Left forelimb (tissue), 1 donor: ENCODE measurements at regions not wholly inside any gene's neighbourhood (a gene's known extent, or its start where the extent isn't known, plus 50 kb on each side); places are given as distances from the start of the nearest gene placed in this dataset.
"Not testable (repeated sequence)": the region's sequence is repeated elsewhere in the genome, so short reads cannot be mapped to it uniquely, and the experiment has no call there.

Source experiments
- DNase-seq: peaks from one replicate; pipeline ENCODE4 v3.0.0-alpha.2; 2018; ENCODE audit warnings: low spot score

- no peak for DNase-seq
These were observed 1354.6 kb upstream of the NRXN1 start for GRCh38 chr2:52386433-52387030.

DNA sequence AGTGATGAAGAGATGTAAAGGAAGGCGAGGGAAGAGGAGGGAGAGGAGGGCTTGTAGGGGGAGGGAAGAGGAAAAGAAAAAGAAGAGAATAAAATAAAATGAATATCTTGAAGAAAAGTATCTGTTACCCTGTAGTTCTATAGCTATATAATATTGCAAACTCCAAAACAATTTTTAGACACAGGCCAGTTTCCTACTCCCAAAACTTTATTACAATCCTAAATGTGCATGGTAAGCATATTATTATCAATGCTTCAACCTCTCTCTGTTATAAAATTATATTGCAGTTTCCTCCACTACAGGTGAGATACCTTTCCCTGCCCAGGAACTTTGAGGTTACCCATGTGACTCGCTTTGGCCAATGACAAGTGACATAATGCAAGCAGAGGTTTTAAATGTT is 1351.6 kb upstream of the NRXN1 start:
- no peak for DNase-seq

DNA sequence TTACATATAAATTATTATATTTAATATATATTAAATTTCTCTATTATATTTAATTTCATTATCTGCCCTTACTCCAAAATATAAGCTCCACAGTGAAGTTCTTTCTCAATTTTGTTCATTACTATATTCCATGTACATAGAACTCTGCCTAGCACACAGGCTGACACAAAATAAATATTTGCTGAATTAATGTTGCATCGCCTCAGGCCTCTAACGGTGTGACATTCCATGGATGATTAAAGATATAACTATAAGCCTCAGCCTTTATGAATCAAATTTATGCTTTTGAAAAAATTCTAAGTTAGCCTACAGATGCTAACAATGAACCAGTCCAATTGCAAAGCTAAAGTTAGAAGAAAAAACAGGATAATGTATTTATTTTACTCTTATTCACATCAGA is 1337.2 kb upstream of the NRXN1 start:
- DNase-seq, result no peak

DNA sequence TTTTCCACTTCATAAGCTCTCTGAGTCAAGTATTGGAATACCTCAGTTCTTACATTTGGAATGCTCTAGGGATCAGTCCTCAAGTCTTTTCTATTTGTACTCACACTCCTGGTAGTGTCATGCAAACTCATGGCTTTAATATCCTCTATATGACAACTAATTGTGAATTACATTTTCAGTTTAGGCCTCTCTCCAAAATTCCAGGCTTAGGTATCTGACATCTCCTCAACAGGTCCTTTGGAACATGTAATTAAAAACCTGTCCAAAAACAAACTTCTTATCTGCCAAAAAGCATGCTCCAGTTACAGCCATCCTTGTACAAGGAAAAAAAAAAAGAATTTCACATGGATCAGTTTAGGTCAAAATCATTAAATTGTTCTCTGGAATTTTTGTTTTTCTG is 1336.2 kb upstream of the NRXN1 start:
- no peak for DNase-seq

DNA sequence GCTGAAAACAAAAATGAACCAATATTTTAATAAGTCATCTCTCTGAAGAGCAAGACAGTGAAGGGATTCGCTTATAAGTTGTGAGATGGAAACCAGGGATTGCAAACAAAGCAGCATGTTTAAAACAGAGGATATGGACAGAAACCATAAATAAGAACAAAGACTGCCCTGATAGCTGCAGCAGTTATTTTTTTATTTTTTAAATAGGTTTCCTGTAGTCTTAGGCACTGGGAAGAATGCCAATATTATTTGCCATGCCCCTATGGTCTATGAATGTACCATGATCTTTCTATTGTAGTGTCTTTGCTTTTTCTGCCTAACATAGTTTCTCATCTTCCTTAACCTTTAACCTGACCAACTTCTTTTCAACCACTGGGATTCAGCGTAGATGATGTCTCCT is 1334.0 kb upstream of the NRXN1 start:
- no peak for DNase-seq

GRCh38 chr2:52356556-52356955 is 1324.6 kb upstream of the NRXN1 start:
- no peak for DNase-seq

DNA sequence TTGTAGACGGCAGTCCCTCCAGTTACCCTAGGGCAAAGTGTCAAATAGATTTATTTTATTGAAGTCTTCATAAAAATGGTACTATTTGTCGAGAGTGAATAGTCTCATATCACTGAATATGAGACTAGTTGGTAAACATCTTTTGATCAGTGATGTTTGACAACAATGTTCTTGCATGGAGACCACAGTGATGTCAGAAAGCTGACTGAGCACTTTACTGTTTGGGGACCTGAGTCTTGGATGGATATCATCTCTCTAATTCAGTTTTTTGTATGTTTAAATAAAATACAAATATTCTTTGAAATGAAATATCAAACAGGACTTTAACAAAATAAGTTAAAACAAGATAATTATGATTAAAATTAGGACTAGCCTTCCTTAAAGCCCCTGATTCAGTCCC is 1315.4 kb upstream of the NRXN1 start:
- DNase-seq, result no peak

GRCh38 chr2:52345676-52346075 is 1313.7 kb upstream of the NRXN1 start:
- no peak for DNase-seq

GRCh38 chr2:52345082-52345481 is 1313.2 kb upstream of the NRXN1 start:
- no peak for DNase-seq

DNA sequence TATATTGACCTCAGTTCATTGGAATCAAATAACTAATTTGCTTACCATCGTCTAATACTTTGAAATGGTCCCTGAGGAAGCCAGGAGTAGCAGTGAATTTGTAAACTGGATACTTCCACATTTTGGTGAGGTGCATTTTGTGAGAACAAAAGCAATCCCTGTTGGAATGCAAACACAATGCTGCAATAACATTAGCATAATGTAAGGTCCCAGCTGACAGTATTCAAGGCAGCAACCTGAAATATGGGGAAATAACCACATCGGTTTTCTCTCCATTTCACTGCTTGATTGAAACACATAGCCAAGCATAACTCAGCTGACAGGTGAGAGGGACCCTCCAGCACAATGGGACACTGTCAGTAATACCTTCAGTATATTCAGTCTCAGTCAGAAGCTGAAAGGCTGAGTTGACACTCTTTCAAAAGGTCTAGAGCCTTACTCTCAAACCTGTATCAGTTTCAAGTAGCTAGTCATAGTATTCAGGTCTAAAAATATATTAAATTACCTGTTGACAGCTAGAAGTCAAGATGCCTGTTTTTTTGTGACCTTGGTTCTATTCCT is 1311.9 kb upstream of the NRXN1 start:
- DNase-seq, result no peak

DNA sequence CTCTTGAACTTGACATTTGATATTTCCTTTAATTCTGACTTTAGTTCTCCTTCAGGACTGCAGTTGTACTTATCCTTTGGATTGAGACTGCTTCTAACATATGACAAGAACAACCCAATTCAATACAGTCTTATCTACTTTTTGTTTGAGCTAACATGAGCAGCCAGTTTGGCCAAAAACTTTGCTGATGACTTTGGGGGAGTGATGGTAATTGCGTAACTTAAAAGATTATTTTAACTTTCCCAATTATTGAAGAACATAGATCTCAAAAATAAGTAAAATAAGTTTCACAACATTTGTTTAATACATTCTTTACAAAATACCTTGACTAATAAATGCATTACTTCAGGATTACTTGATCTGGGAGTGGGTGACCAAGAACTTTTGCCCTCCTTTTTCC is 1311.1 kb upstream of the NRXN1 start:
- no peak for DNase-seq

DNA sequence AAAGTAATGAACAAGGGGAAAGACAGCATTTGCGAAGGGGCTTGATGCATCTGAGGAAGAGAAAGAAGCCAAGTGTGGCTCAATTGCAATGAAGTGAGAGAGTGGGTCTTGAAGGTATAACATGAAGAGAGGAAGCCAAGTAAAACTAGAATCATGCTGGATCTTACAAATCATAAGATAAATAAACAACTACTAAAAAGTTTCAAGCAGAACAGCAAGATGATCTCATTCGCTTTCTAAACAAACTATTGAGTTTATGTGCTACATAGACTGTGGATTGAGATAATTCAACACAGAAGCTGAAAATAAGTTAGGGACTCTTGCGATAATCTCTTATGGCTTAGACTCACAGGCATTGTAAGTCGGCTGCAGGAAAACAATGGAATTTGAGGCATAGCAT is 1310.5 kb upstream of the NRXN1 start:
- DNase-seq, result no peak

DNA sequence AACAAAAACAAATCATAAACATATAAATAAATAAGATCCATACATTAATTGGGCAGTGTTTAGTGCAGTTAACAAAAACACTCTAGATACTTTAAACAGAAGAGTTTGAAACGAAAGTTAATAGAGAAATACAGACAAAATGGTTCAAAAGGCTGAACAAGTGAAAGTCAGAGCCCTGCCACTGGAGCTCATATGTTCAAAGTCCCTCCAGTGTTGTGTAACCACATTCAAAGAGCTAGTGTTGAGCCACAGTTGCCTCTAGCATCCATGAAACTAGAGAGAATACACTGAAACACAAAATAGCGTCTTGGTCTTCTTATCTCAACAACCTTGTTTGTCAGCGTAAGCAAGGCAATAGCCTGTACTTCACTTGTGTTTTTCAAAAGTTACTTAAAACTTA is 1309.8 kb upstream of the NRXN1 start:
- DNase-seq, result no peak

DNA sequence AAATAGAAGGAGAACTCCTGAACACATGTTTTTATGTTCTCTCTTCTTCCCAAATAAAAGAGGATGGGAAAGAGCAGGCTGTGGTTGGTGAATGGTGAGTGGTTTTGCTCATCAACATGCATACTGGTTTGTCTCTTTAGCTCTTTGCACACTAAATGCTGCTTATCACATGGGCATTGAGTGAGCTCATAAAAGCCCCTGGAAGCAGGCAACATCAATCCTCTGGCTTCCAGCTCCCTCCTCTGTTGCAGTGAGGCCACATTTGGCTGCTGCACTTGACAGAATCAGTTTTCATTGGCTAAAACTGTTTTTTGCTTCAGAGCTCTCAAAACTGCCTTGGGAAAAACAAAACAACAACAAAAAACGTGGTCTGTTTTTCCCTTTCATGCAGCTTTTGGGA is 1308.2 kb upstream of the NRXN1 start:
- DNase-seq, result no peak

DNA sequence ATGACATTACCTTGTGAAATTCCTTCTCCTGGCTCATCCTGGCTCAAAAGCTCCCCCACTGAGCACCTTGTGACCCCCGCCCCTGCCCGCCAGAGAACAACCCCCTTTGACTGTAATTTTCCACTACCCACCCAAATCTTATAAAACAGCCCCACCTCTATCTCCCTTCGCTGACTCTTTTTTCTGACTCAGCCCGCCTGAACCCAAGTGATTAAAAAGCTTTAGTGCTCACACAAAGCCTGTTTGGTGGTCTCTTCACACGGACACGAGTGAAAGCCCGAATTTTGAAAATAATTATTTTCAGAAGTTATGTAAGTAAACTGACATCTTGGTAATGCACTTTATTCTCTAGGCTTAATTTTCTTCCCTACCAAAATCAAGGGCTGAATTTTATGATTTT is 1305.9 kb upstream of the NRXN1 start:
- DNase-seq, result not testable (repeated sequence)

- DNase-seq, result no peak
These were observed 1305.0 kb upstream of the NRXN1 start for GRCh38 chr2:52336951-52337350.

DNA sequence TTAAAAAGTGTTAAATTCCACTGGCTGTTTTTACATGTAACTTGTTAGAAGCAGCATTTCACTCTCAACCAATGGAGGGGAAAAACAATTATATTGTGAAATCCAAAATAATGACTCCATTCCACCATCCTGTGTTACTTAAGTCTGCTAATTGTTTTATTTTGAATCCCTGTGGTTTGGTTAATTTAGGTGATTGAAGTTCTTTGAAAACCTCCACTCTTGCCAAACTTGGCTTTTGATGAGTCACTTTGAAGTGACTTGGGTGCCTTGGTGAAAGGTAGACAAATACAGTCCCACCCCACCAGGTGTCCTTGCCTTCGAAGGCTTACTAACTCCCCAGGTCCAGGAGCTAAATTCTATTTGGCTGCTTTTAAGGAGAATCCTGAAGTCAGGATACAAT is 1303.8 kb upstream of the NRXN1 start:
- no peak for DNase-seq

GRCh38 chr2:52334185-52334584 is 1302.3 kb upstream of the NRXN1 start:
- DNase-seq, result no peak

DNA sequence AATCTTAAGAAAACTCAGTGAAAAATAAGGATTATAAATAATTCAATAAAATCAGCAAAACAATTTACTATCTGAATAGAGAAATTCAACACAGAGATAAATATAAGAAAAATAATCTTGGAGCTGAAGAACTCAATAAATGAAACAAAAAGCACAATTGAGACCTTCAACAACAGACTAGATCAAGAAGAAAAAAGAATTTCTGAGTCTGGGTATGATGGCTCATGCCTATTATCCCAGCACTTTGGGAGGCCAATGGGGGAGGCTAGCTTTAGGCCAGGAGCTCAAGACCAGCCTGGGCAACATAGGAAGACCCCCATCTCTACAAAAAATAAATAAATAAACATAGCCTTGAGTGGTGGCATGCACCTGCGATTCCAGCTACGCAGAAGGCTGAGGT is 1295.7 kb upstream of the NRXN1 start:
- DNase-seq, result no peak

GRCh38 chr2:52314231-52314630 is 1282.3 kb upstream of the NRXN1 start:
- no peak for DNase-seq

DNA sequence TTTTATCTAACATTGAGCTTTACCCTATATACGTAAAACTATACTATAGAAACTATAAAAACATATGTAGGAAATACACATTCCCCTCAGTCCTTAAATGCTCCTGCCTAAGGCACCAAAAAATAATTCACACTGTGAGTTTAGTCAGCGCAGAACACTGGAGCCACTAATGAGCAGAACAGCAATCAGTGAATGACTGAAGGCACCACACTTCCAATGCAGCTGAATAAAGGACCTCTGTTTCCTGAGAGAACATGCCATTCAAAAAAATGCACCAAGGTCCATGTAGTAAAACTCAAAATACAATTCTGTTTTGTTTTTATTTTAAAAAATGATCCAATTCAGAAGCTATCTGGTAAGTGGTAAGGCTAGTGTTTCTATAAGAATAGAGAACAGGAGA is 1280.6 kb upstream of the NRXN1 start:
- no peak for DNase-seq

DNA sequence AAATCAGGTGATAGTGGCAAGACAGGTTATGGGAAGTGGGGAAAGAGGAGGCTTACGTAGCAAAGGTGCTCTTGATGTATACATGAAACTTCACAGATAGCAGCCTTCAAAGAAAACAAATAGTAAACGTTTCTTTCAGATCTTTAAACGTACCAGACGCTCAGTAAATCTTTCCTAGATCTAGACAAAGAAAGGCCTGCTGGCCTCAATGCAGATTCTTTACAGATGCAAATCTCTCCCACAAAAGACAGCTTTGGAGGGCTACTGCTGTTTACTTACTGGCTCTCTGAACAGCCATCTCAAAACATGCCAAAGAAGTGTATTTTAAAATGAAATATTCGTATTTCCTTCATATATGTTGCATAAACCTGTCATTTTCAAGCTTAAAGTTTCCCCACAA is 1279.9 kb upstream of the NRXN1 start:
- no peak for DNase-seq

- DNase-seq, result no peak
These were observed 1276.2 kb upstream of the NRXN1 start for GRCh38 chr2:52308156-52308555.

GRCh38 chr2:52294628-52295027 is 1262.7 kb upstream of the NRXN1 start:
- DNase-seq, result no peak

DNA sequence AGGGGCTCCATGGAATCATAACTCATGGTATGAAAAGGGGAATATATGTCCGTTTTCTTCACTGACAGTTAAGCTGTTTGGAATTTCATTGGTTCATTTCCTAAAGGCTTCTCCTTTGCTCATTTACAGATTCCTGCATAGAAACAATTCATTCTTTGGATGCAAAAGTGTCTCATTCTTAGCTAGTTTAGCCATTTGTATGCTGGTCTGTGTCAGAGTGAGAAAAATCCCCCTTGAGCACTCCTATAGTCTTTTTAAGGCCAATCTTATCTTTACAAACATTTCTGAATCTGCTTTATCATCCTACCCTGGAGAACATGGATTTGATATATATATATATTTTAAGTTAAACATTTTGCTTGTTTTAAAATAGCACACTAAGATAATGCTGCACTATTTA is 1260.9 kb upstream of the NRXN1 start:
- DNase-seq, result no peak
